IPS-15b (cell line): ENCODE measurements at regions not wholly inside any gene's neighbourhood (a gene's known extent, or its start where the extent isn't known, plus 50 kb on each side); places are given as distances from the start of the nearest gene placed in this dataset.

Experiments used
- H3K27me3 ChIP-seq: one replicate; pipeline ENCODE4 v1.6.1; 2013; ENCODE audit warnings: low read length; ENCODE audit not compliant: control insufficient read depth, insufficient read depth
- H3K36me3 ChIP-seq: one replicate; pipeline ENCODE4 v1.6.1; 2013; ENCODE audit warnings: low read length; ENCODE audit not compliant: control insufficient read depth, insufficient read depth
- H3K4me1 ChIP-seq: one replicate; pipeline ENCODE4 v1.6.1; 2013; ENCODE audit warnings: mild to moderate bottlenecking, low read length; ENCODE audit not compliant: control insufficient read depth, insufficient read depth
- H3K4me3 ChIP-seq: one replicate; pipeline ENCODE4 v1.5.1; 2013; ENCODE audit warnings: low read depth, low read length
- H3K9ac ChIP-seq: one replicate; pipeline ENCODE4 v1.6.1; 2013; ENCODE audit warnings: low read depth, mild to moderate bottlenecking, low read length
- H3K9me3 ChIP-seq: one replicate; pipeline ENCODE4 v1.6.1; 2013; ENCODE audit warnings: mild to moderate bottlenecking, low read length; ENCODE audit not compliant: control insufficient read depth, insufficient read depth

GRCh38 chr5:121378046-121378445 is 473.6 kb upstream of the FTMT start:
- no peaks in the 10 kb centered on the region for H3K36me3 ChIP-seq
- H3K27me3 ChIP-seq, result no peaks in the 10 kb centered on the region
- no peaks in the 10 kb centered on the region for H3K9me3 ChIP-seq
- H3K9ac ChIP-seq, result no peak overlapping the region
- no peak overlapping the region for H3K4me3 ChIP-seq
- H3K4me1 ChIP-seq, result no peaks in the 10 kb centered on the region

GRCh38 chr5:121378559-121379359 is 472.9 kb upstream of the FTMT start:
- Histone ChIP-seq H3K27me3 (no peaks in the 10 kb centered on the region), H3K4me3 (no peak overlapping the region), H3K9me3 (no peaks in the 10 kb centered on the region), H3K36me3 (no peaks in the 10 kb centered on the region), H3K9ac (no peak overlapping the region), H3K4me1 (no peaks in the 10 kb centered on the region)

DNA sequence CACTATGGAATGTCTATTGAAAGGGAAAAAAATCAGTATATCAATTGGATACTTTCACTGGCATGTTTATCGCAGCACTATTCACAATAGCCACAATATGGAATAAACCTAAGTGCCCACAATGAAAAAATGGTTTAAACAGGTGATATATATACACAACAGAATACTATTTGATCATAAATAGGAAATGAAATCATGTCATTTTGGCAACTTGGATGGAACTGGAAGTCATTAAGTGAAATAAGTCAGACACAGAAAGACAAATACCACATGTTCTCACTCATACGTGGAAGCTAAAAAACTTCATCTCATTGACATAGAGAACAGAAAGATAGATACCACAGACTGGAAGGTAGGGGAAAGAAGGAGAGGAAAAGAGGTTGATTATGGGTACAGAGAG is 471.6 kb upstream of the FTMT start:
- H3K9ac ChIP-seq, result no peak overlapping the region
- no peaks in the 10 kb centered on the region for H3K27me3 ChIP-seq
- H3K4me1 ChIP-seq, result no peaks in the 10 kb centered on the region
- H3K9me3 ChIP-seq, result no peaks in the 10 kb centered on the region
- H3K4me3 ChIP-seq, result no peak overlapping the region
- no peaks in the 10 kb centered on the region for H3K36me3 ChIP-seq

- Histone ChIP-seq H3K36me3 (no peaks in the 10 kb centered on the region), H3K27me3 (no peaks in the 10 kb centered on the region), H3K4me3 (no peak overlapping the region), H3K9me3 (no peaks in the 10 kb centered on the region), H3K9ac (no peak overlapping the region), H3K4me1 (no peaks in the 10 kb centered on the region)
These were observed 467.3 kb upstream of the FTMT start for GRCh38 chr5:121384359-121384758.

DNA sequence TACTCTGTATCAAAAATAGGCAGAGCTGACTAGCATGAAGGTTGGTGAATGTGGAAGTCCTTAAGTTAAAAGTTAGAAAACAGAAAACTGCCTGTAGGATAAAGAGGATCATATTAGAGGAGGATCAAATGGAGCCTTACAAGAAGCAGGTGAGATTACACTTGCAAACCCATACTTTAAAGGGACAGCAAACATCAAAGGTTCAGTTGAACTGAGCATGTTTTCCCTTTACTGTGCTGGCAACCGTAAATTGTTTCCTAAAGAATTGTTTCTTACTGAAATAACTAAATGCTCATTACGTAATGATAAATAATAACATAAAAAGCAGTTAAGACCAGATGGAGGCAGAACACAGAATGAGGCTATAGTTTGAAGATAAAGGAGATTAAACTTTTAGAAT is 465.3 kb upstream of the FTMT start:
- H3K9ac ChIP-seq, result no peak overlapping the region
- H3K27me3 ChIP-seq, result no peaks in the 10 kb centered on the region
- no peaks in the 10 kb centered on the region for H3K4me1 ChIP-seq
- no peaks in the 10 kb centered on the region for H3K9me3 ChIP-seq
- no peak overlapping the region for H3K4me3 ChIP-seq
- no peaks in the 10 kb centered on the region for H3K36me3 ChIP-seq

DNA sequence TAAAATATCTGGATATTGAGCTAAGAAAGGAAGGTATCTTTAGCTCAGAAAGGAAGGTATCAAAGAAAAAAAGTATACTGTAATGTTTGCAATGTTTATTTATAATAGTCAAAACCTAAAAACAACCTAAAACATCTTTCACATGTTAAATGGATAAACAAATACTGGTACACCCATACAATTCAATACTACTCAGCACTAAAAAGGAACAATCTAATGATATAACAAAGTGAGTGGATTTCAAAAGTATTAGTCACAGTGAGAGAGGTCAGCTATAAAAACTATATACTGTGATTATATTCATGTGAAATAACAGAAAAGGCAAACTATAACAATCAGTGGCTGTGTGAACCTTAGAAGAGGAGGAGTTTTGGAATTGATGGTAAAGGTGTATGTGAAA is 455.0 kb upstream of the FTMT start:
- Histone ChIP-seq H3K27me3 (no peaks in the 10 kb centered on the region), H3K4me3 (no peak overlapping the region)

DNA sequence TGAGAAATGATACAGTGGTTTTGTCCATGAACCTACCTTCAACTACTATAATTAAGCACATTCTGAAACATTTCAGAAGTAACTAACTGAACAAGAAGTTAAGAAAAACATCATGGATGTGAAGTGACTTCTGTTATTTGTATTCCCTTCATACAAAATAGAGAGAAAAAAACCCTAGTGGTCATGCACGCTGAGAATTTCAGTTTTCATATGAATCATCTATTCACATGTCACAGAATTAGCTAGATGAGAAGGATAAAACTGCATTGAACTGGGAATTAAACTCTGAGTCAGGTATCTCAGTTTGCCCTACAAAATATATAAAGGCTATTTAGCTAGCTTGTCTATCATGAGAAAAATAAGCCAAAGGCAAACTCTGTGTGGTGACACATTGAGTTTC is 451.8 kb upstream of the FTMT start:
- Histone ChIP-seq H3K9me3 (no peaks in the 10 kb centered on the region), H3K9ac (no peak overlapping the region), H3K36me3 (no peaks in the 10 kb centered on the region), H3K27me3 (no peaks in the 10 kb centered on the region), H3K4me1 (no peaks in the 10 kb centered on the region), H3K4me3 (no peak overlapping the region)

More for the DNA sequence above, 455.0 kb upstream of the FTMT start:
- Histone ChIP-seq H3K36me3 (no peaks in the 10 kb centered on the region), H3K9ac (no peak overlapping the region), H3K4me1 (no peaks in the 10 kb centered on the region), H3K9me3 (no peaks in the 10 kb centered on the region)

- no peaks in the 10 kb centered on the region for H3K9me3 ChIP-seq
- no peak overlapping the region for H3K4me3 ChIP-seq
- H3K4me1 ChIP-seq, result no peaks in the 10 kb centered on the region
- no peak overlapping the region for H3K9ac ChIP-seq
- H3K36me3 ChIP-seq, result no peaks in the 10 kb centered on the region
- H3K27me3 ChIP-seq, result no peaks in the 10 kb centered on the region
These were observed 442.9 kb upstream of the FTMT start for GRCh38 chr5:121408778-121409177.

DNA sequence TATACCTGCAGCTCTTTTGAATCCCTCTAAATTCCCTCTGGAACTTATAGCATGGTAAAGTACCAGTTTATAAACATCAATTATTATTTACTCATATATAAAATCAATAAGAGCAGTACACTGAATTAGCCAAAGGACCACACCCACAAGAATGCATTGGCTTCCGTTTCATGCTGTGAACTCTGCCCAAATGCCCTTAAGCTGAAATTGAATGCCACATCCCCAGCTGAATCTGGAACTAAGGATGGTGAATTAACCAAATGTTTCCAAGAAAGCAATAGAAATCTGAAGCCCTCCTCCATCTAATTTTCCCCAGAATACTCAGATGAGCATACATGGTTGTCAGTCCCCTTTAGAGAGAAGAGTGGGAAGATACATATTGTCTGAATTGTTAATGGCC is 436.4 kb upstream of the FTMT start:
- no peaks in the 10 kb centered on the region for H3K36me3 ChIP-seq
- no peaks in the 10 kb centered on the region for H3K9me3 ChIP-seq
- H3K4me3 ChIP-seq, result no peak overlapping the region
- H3K9ac ChIP-seq, result no peak overlapping the region
- H3K4me1 ChIP-seq, result no peaks in the 10 kb centered on the region
- H3K27me3 ChIP-seq, result no peaks in the 10 kb centered on the region

DNA sequence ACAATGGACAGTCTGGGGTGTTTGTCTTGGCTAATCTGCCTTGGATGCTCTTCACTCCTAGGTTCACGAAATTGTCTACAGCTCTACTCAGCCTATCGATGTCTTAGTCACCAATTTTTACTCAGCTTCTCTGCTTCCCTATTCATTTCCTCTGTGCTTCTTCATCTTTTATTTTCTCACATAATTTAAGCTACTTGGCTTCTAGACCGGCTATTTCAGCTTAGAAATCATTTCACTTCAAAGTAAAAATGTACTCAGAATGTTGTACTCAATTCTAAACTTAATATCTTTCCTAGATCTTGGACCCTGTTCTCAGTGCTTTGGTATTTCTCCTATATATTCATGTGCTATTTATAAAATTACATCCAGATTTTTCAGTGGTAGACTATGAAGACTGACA is 430.0 kb upstream of the FTMT start:
- Histone ChIP-seq H3K9ac (no peak overlapping the region), H3K27me3 (no peaks in the 10 kb centered on the region), H3K9me3 (no peaks in the 10 kb centered on the region), H3K4me3 (no peak overlapping the region), H3K36me3 (peaks cover 3% of the 10 kb centered on the region), H3K4me1 (no peaks in the 10 kb centered on the region)

DNA sequence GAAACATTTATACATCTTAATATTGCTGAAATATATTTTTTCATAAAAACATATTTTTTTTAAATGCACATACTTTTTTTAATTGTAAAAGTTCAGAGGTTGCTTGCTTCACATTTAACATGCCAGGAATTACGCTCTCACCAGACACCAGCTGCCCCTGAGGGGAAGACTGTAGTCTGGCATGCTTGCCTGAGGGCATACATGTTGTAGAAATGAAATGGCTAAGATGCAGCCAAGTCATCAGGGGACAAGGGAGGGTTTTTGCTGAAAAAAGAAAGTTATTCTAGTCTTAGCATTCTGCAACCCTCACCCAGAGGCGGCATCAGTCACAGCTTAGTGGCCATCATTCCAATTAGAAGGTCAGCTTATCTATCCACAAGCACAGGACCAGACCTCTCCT is 426.7 kb upstream of the FTMT start:
- no peaks in the 10 kb centered on the region for H3K27me3 ChIP-seq
- H3K9ac ChIP-seq, result no peak overlapping the region
- no peaks in the 10 kb centered on the region for H3K4me1 ChIP-seq
- peaks cover 3% of the 10 kb centered on the region for H3K36me3 ChIP-seq
- no peak overlapping the region for H3K4me3 ChIP-seq
- no peaks in the 10 kb centered on the region for H3K9me3 ChIP-seq

DNA sequence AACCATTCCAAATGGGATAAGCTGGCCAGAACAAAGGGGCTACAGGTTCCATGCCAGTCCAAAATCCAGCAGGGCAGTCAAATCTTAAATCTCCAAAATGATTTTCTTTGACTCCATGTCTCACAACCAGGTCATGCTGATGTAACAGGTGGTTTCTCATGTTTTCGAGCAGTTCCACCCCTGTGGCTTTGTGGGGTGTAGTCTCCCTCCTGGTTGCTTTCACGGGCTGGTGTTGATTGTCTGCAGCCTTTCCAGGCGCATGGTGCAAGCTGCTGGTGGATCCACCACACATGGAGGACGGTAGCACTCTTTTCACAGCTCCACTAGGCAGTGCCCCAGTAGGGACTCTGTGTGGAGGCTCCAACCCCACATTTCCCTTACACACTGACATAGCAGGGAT is 425.5 kb upstream of the FTMT start:
- Histone ChIP-seq H3K9ac (no peak overlapping the region), H3K27me3 (no peaks in the 10 kb centered on the region), H3K36me3 (peaks cover 3% of the 10 kb centered on the region), H3K4me3 (no peak overlapping the region), H3K4me1 (no peaks in the 10 kb centered on the region), H3K9me3 (no peaks in the 10 kb centered on the region)
